DOHH2 (cell line): ENCODE measurements at regions not wholly inside any gene's neighbourhood (a gene's known extent, or its start where the extent isn't known, plus 50 kb on each side); places are given as distances from the start of the nearest gene placed in this dataset.

Experiments
- EZH2phosphoT487 ChIP-seq: fragments of 200-600 bp; sonication (generic); IDR thresholded peaks from 2 replicates; pipeline ENCODE4 v1.6.1; 2017; ENCODE audit warnings: borderline replicate concordance, mild to moderate bottlenecking, antibody characterized with exemption, low read length, moderate library complexity, mixed read lengths
- TF ChIP-seq, protein P1 (sequence below): fragments of 200-600 bp; sonication (generic); IDR thresholded peaks from one replicate; pipeline ENCODE4 v1.5.1; 2014; ENCODE audit warnings: antibody characterized with exemption, mild to moderate bottlenecking, low read depth, low read length; ENCODE audit not compliant: poor library complexity, severe bottlenecking

DNA sequence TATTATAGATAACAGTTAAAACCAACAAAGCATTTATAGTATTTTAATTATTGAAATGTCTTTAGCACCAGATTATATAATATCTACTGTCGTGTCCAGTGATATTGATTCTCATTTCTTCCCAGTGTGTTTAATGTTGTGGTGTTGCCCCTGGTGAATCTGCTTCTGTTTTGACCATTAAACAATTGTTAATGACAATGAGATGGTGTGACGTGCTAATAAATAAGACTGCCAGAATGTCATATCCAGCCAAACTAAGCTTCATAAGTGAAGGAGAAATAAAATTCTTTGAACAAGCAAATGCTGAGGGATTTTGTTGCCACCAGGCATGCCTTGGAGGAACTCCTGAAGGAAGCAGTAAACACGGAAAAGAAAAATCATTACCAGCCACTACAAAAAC is 480.0 kb upstream of the ROBO1 start:
- TF ChIP-seq, protein P1, sequence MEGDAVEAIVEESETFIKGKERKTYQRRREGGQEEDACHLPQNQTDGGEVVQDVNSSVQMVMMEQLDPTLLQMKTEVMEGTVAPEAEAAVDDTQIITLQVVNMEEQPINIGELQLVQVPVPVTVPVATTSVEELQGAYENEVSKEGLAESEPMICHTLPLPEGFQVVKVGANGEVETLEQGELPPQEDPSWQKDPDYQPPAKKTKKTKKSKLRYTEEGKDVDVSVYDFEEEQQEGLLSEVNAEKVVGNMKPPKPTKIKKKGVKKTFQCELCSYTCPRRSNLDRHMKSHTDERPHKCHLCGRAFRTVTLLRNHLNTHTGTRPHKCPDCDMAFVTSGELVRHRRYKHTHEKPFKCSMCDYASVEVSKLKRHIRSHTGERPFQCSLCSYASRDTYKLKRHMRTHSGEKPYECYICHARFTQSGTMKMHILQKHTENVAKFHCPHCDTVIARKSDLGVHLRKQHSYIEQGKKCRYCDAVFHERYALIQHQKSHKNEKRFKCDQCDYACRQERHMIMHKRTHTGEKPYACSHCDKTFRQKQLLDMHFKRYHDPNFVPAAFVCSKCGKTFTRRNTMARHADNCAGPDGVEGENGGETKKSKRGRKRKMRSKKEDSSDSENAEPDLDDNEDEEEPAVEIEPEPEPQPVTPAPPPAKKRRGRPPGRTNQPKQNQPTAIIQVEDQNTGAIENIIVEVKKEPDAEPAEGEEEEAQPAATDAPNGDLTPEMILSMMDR, result no peak
- TF ChIP-seq EZH2phosphoT487, result no peak
